Caco-2 (cell line): ENCODE measurements at regions not wholly inside any gene's neighbourhood (a gene's known extent, or its start where the extent isn't known, plus 50 kb on each side); places are given as distances from the start of the nearest gene placed in this dataset.
"Not testable (repeated sequence)": the region's sequence is repeated elsewhere in the genome, so short reads cannot be mapped to it uniquely, and the experiment has no call there.

Source experiments
- BruUV-seq: library from RNA; stranded (reverse); fragments of 400-500 nt; replicated peaks from 2 replicates; lab custom pipeline; 2021; lab: Mats Ljungman, UMichigan
- CTCF ChIA-PET: fragments of 300-600 bp; sonication (Branson Sonifier 250); formaldehyde crosslinking; loops from one replicate; lab custom pipeline; 2022; ENCODE audit warnings: antibody characterized with exemption; lab: Charles Lee
- POLR2A ChIA-PET: fragments of 300-600 bp; sonication (Branson Sonifier 250); formaldehyde crosslinking; loops from one replicate; lab custom pipeline; 2022; ENCODE audit warnings: antibody characterized with exemption; lab: Charles Lee
- DNase-seq, 2 experiments: peaks; one replicate each; pipeline versions ENCODE4 v3.0.0 to v3.0.0-alpha.2; 2020 to 2022
- H3K27me3 ChIP-seq: replicated peaks from 2 replicates; pipeline ENCODE4 v1.6.0; 2011; ENCODE audit warnings: low read length; ENCODE audit not compliant: control insufficient read depth, insufficient read depth
- H3K36me3 ChIP-seq: 2 replicates; pipeline ENCODE4 v1.5.1; 2011; ENCODE audit warnings: low read length; ENCODE audit not compliant: control insufficient read depth, insufficient read depth
- H3K4me1 ChIP-seq: fragments of 250-450 bp; sonication (Bioruptor Pico); 2 replicates; pipeline ENCODE4 v1.5.1; 2020; ENCODE audit warnings: mild to moderate bottlenecking
- H3K4me3 ChIP-seq: 2 replicates; pipeline ENCODE4 v1.5.1; 2011; ENCODE audit warnings: low read depth, mild to moderate bottlenecking, control low read depth, low read length
- H3K9me3 ChIP-seq: fragments of 250-450 bp; sonication (Bioruptor Pico); 2 replicates; pipeline ENCODE4 v1.5.1; 2020; ENCODE audit warnings: mild to moderate bottlenecking, moderate library complexity
- H3K27ac Mint-ChIP-seq: one replicate; pipeline ENCODE4 v1.8.0; 2022; ENCODE audit warnings: mixed read lengths; ENCODE audit not compliant: unreplicated experiment
- H3K27me3 Mint-ChIP-seq: one replicate; pipeline ENCODE4 v1.8.0; 2022; ENCODE audit warnings: mixed read lengths; ENCODE audit not compliant: insufficient read depth, unreplicated experiment
- H3K36me3 Mint-ChIP-seq: one replicate; pipeline ENCODE4 v1.8.0; 2022; ENCODE audit warnings: mild to moderate bottlenecking, mixed read lengths; ENCODE audit not compliant: insufficient read depth, unreplicated experiment
- H3K4me1 Mint-ChIP-seq: one replicate; pipeline ENCODE4 v1.8.0; 2022; ENCODE audit warnings: low read depth, mixed read lengths; ENCODE audit not compliant: unreplicated experiment
- H3K4me3 Mint-ChIP-seq: one replicate; pipeline ENCODE4 v1.8.0; 2022; ENCODE audit warnings: mild to moderate bottlenecking, moderate library complexity, mixed read lengths; ENCODE audit not compliant: unreplicated experiment
- H3K9me3 Mint-ChIP-seq: one replicate; pipeline ENCODE4 v1.8.0; 2022; ENCODE audit warnings: mixed read lengths; ENCODE audit not compliant: unreplicated experiment
- intact Hi-C: fragments of 100-400 bp; cut with micrococcal nuclease; formaldehyde crosslinking; loops from one replicate; pipeline ENCODE4 v1.10.0; 2022; ENCODE audit not compliant: unreplicated experiment
- TF ChIP-seq, protein P1 (sequence below), 2 experiments: fragments of 200-600 bp in 1 of 2; IDR thresholded peaks; 1 replicate in 1 of 2; 2 replicates in 1 of 2; pipeline versions ENCODE4 v1.5.1 to v1.8.0; 2011 to 2022; ENCODE audit warnings: antibody characterized with exemption in 1 of 2, control low read depth in 1 of 2, inconsistent platforms in 1 of 2, low read depth in 1 of 2, low read length in 1 of 2, mild to moderate bottlenecking in 1 of 2, moderate library complexity in 1 of 2; ENCODE audit not compliant: insufficient read depth in 1 of 2, severe bottlenecking in 1 of 2, unreplicated experiment in 1 of 2

DNA sequence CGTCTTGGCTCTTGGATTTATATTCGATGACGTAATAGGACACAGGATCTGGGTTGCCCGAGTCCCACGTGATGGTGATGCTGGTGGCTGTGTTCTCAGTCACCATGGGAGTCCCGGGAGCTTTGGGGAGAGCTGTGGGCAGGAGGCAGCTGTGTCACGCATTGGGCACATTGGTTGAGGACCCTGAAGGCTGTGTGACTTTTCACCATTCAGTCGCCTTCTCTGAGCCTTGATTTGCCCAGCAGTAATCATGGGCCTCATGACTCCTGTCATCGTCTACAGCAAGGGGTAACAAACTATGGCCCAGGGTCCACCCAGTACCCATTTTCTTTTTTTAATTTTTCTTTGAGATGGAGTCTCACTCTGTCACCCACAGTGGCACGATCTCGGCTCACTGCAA is 96.3 kb downstream of the PTPRS start:
- ChIA-PET POLR2A (no interaction called here), CTCF (no interaction called here)
- intact Hi-C loops, result no loop called here
- Histone ChIP-seq H3K4me1 (no peaks in the 10 kb centered on the region), H3K27me3 (no peaks in the 10 kb centered on the region), H3K9me3 (no peaks in the 10 kb centered on the region), H3K4me3 (no peak overlapping the region), H3K36me3 (no peaks in the 10 kb centered on the region)
- TF ChIP-seq, protein P1, sequence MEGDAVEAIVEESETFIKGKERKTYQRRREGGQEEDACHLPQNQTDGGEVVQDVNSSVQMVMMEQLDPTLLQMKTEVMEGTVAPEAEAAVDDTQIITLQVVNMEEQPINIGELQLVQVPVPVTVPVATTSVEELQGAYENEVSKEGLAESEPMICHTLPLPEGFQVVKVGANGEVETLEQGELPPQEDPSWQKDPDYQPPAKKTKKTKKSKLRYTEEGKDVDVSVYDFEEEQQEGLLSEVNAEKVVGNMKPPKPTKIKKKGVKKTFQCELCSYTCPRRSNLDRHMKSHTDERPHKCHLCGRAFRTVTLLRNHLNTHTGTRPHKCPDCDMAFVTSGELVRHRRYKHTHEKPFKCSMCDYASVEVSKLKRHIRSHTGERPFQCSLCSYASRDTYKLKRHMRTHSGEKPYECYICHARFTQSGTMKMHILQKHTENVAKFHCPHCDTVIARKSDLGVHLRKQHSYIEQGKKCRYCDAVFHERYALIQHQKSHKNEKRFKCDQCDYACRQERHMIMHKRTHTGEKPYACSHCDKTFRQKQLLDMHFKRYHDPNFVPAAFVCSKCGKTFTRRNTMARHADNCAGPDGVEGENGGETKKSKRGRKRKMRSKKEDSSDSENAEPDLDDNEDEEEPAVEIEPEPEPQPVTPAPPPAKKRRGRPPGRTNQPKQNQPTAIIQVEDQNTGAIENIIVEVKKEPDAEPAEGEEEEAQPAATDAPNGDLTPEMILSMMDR (IDR thresholded peaks at IDR 0.05; ENCODE audit: insufficient read depth in 1 of 2, low read depth in 1 of 2, low read length in 1 of 2, severe bottlenecking in 1 of 2, unreplicated experiment in 1 of 2), result no peak
- BruUV-seq, result no TSS peak
- peaks cover 13% of the 10 kb centered on the region for H3K36me3 Mint-ChIP-seq
- no peaks in the 10 kb centered on the region for H3K4me1 Mint-ChIP-seq
- no peak for DNase-seq
- H3K27me3 Mint-ChIP-seq, result no peaks in the 10 kb centered on the region
- no peaks in the 10 kb centered on the region for H3K9me3 Mint-ChIP-seq
- no peak overlapping the region for H3K27ac Mint-ChIP-seq
- no peak overlapping the region for H3K4me3 Mint-ChIP-seq

DNA sequence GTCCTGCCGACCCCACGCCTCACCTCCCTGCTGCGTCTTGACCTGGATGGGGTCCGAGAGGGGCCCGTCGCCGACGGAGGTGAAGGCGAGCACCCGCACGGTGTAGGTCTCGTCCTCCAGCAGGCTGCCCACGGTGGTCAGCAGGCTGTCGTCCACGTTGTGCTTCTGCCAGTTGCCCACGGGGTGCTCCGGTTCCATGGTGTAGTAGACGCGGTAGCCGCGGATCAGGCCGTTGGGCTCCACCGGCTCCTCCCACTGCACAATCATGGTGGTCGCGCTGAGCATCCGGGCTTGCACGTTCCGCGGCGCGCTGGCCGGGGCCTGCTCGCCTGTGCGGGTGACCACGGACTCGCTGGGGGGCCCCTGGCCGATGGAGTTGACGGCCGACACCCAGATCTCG is 96.7 kb downstream of the PTPRS start:
- TF ChIP-seq, protein P1 (IDR thresholded peaks at IDR 0.05; ENCODE audit: insufficient read depth in 1 of 2, low read depth in 1 of 2, low read length in 1 of 2, severe bottlenecking in 1 of 2, unreplicated experiment in 1 of 2), result no peak
- no TSS peak for BruUV-seq
- H3K36me3 ChIP-seq, result no peaks in the 10 kb centered on the region
- no peaks in the 10 kb centered on the region for H3K27me3 Mint-ChIP-seq
- intact Hi-C loops, result no loop called here
- H3K4me1 ChIP-seq, result no peaks in the 10 kb centered on the region
- no peaks in the 10 kb centered on the region for H3K9me3 Mint-ChIP-seq
- DNase-seq, result no peak
- no peaks in the 10 kb centered on the region for H3K27me3 ChIP-seq
- no peak overlapping the region for H3K4me3 Mint-ChIP-seq
- CTCF ChIA-PET, result no interaction called here
- H3K9me3 ChIP-seq, result no peaks in the 10 kb centered on the region
- POLR2A ChIA-PET, result no interaction called here
- H3K4me1 Mint-ChIP-seq, result no peaks in the 10 kb centered on the region
- H3K27ac Mint-ChIP-seq, result no peak overlapping the region
- H3K36me3 Mint-ChIP-seq, result peaks cover 13% of the 10 kb centered on the region
- no peak overlapping the region for H3K4me3 ChIP-seq

DNA sequence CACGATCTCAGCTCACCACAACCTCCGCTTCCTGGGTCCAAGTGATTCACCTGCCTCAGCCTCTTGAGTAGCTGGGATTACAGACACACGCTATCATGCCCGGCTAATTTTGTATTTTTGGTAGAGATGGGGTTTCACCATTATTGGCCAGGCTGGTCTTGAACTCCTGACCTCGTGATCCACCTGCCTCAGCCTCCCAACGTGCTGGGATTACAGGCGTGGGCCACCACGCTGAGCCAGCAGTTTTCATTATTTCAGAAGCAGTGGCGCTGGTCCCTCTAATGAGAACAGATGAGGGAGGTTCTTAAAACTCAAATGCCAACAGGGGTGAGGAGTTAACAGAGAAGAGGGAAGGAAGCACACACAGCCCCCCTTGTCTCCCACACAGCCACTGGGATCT is 98.7 kb downstream of the PTPRS start:
- H3K9me3 Mint-ChIP-seq, POLR2A ChIA-PET, H3K4me1 Mint-ChIP-seq, CTCF ChIA-PET, BruUV-seq, H3K27ac Mint-ChIP-seq, H3K4me1 ChIP-seq, intact Hi-C loops, H3K27me3 ChIP-seq, H3K4me3 ChIP-seq, H3K36me3 ChIP-seq, H3K4me3 Mint-ChIP-seq, DNase-seq, H3K27me3 Mint-ChIP-seq, H3K9me3 ChIP-seq: not testable (repeated sequence)
- peaks cover 13% of the 10 kb centered on the region for H3K36me3 Mint-ChIP-seq

DNA sequence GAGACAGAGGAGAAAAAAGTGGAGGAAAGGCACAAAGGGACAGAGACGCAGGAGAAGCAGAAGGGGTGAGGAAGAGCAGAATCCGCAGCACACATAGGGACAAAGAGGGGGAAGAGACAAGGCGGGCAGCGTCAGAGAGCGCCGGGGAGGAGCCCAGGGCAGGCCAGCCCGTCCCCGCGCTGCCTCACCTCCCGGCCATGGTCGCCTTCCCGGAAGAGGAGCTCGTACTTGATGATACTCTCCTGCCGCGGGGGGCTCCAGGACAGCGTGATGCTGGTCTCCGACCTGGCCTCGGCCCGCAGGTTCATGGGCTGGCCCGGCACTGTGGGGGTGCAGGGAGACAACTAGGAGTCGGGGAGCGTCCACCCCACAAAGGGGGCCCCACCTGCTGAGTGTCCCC is 100.6 kb downstream of the PTPRS start:
- Mint-ChIP-seq H3K4me3 (no peak overlapping the region), H3K9me3 (no peaks in the 10 kb centered on the region), H3K4me1 (no peaks in the 10 kb centered on the region), H3K36me3 (peaks cover 13% of the 10 kb centered on the region), H3K27me3 (no peaks in the 10 kb centered on the region), H3K27ac (no peak overlapping the region)
- intact Hi-C loops, result no loop called here
- CTCF ChIA-PET, result no interaction called here
- Histone ChIP-seq H3K36me3 (no peaks in the 10 kb centered on the region), H3K4me3 (no peak overlapping the region), H3K27me3 (no peaks in the 10 kb centered on the region), H3K4me1 (no peaks in the 10 kb centered on the region), H3K9me3 (no peaks in the 10 kb centered on the region)
- POLR2A ChIA-PET, result no interaction called here
- no peak for DNase-seq
- TF ChIP-seq, protein P1 (IDR thresholded peaks at IDR 0.05; ENCODE audit: insufficient read depth in 1 of 2, low read depth in 1 of 2, low read length in 1 of 2, severe bottlenecking in 1 of 2, unreplicated experiment in 1 of 2), result no peak
- BruUV-seq, result no TSS peak
